Fibroblast of lung (primary cell): ENCODE measurements at regions not wholly inside any gene's neighbourhood (a gene's known extent, or its start where the extent isn't known, plus 50 kb on each side); places are given as distances from the start of the nearest gene placed in this dataset.

Experiments
- DNase-seq, 2 donors: peaks; one replicate each; pipeline versions ENCODE4 v3.0.0 to v3.0.0-alpha.2; 2010; ENCODE audit warnings: low read depth in 2 of 2
- H2AFZ ChIP-seq: 2 replicates; pipeline ENCODE4 v1.5.1; 2012; ENCODE audit warnings: low read length, control low read depth, inconsistent platforms
- H3K27ac ChIP-seq: 2 replicates; pipeline ENCODE4 v1.5.1; 2011; ENCODE audit warnings: low read length, control low read depth; ENCODE audit not compliant: insufficient read depth
- H3K27me3 ChIP-seq: 2 replicates; pipeline ENCODE4 v1.5.1; 2011; ENCODE audit warnings: mild to moderate bottlenecking, low read length; ENCODE audit not compliant: control insufficient read depth, insufficient read depth
- H3K36me3 ChIP-seq: 2 replicates; pipeline ENCODE4 v1.5.1; 2011; ENCODE audit warnings: low read length; ENCODE audit not compliant: control insufficient read depth, insufficient read depth
- H3K4me1 ChIP-seq: 2 replicates; pipeline ENCODE4 v1.5.1; 2011; ENCODE audit warnings: low read length; ENCODE audit not compliant: control insufficient read depth, insufficient read depth; ENCODE audit errors: extremely low read depth
- H3K4me2 ChIP-seq: 2 replicates; pipeline ENCODE4 v1.5.1; 2011; ENCODE audit warnings: low read length, control low read depth; ENCODE audit not compliant: insufficient read depth; ENCODE audit errors: extremely low read depth
- H3K4me3 ChIP-seq, 4 experiments: fragments of 200-600 bp in 1 of 4; sonication (generic) in 1 of 4; replicated peaks in 1 of 4; 2 replicates each; pipeline ENCODE4 v1.5.1; 2011 to 2016; ENCODE audit warnings: low read length in 4 of 4, low read depth in 3 of 4, mild to moderate bottlenecking in 3 of 4, control low read depth in 2 of 4, inconsistent platforms in 1 of 4, mixed read lengths in 1 of 4; ENCODE audit not compliant: insufficient read depth in 1 of 4; ENCODE audit errors: control extremely low read depth in 1 of 4
- H3K79me2 ChIP-seq: 2 replicates; pipeline ENCODE4 v1.5.1; 2012; ENCODE audit warnings: mild to moderate bottlenecking, low read length, inconsistent platforms; ENCODE audit not compliant: control insufficient read depth, insufficient read depth
- H3K9ac ChIP-seq: 2 replicates; pipeline ENCODE4 v1.5.1; 2011; ENCODE audit warnings: mild to moderate bottlenecking, low read length, control low read depth; ENCODE audit not compliant: insufficient read depth
- H3K9me3 ChIP-seq: 2 replicates; pipeline ENCODE4 v1.5.1; 2012; ENCODE audit warnings: low read depth, low read length; ENCODE audit not compliant: control insufficient read depth, insufficient read depth
- H4K20me1 ChIP-seq: 2 replicates; pipeline ENCODE4 v1.5.1; 2011; ENCODE audit warnings: low read length; ENCODE audit not compliant: control insufficient read depth, insufficient read depth; ENCODE audit errors: extremely low read depth
- EZH2 ChIP-seq: IDR thresholded peaks from 2 replicates; pipeline ENCODE4 v1.5.1; 2012; ENCODE audit warnings: low read length, control low read depth, mild to moderate bottlenecking; ENCODE audit errors: missing control alignments
- TF ChIP-seq, protein P1 (sequence below), 2 donors: IDR thresholded peaks in 1 of 2; conservative IDR thresholded peaks in 1 of 2; 1 replicate in 1 of 2; 2 replicates in 1 of 2; pipeline ENCODE4 v1.5.1; 2011 to 2012; ENCODE audit warnings: low read length in 2 of 2, control low read depth in 1 of 2, inconsistent platforms in 1 of 2, low read depth in 1 of 2, mild to moderate bottlenecking in 1 of 2

DNA sequence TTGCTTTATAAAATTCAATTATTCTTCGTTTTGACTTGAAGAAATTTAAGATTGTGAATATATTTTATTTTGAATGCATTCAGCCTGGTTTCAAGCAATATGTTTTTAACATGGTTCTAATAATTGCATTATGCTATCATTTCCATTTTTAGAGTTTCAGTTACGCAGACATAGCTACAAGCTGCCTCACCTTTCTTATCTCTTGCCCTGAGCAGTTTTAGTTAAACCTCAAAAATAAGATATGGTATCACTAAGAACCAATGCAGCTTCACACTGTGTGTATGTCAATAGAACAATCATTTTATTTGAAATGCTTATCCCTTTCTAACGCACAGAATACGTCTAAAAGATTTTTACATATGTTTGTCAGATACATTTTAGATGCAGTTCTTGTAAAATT is 632.6 kb upstream of the KCND2 start:
- no peak for DNase-seq
- no peak overlapping the region for H2AFZ ChIP-seq

DNA sequence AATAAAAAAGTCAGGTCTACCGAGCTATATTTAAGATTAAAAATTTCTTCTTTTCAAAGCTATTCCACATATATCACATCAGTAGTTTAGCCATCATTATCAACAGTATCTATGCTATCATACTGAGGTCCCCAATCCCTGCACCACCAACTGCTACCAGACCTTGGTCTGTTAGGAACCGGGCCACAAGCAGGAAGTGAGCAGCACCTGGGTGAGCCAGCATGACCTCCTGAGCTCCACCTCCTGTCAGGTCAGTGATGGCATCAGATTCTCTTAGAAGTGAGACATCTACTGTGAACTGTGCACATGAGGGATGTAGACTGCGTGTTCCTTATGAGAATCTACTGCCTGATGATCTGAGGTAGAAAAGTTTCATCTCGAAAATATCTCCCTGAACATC is 632.1 kb upstream of the KCND2 start:
- H4K20me1 ChIP-seq, result no peaks in the 10 kb centered on the region

More for the DNA sequence above, 632.6 kb upstream of the KCND2 start:
- Histone ChIP-seq H4K20me1 (no peaks in the 10 kb centered on the region), H3K9ac (no peak overlapping the region), H3K9me3 (no peaks in the 10 kb centered on the region), H3K36me3 (no peaks in the 10 kb centered on the region), H3K4me3 (no peak overlapping the region), H3K27ac (no peak overlapping the region), H3K79me2 (no peaks in the 10 kb centered on the region), H3K4me1 (no peaks in the 10 kb centered on the region), H3K4me2 (no peak overlapping the region), H3K27me3 (no peaks in the 10 kb centered on the region)
- TF ChIP-seq, protein P1, sequence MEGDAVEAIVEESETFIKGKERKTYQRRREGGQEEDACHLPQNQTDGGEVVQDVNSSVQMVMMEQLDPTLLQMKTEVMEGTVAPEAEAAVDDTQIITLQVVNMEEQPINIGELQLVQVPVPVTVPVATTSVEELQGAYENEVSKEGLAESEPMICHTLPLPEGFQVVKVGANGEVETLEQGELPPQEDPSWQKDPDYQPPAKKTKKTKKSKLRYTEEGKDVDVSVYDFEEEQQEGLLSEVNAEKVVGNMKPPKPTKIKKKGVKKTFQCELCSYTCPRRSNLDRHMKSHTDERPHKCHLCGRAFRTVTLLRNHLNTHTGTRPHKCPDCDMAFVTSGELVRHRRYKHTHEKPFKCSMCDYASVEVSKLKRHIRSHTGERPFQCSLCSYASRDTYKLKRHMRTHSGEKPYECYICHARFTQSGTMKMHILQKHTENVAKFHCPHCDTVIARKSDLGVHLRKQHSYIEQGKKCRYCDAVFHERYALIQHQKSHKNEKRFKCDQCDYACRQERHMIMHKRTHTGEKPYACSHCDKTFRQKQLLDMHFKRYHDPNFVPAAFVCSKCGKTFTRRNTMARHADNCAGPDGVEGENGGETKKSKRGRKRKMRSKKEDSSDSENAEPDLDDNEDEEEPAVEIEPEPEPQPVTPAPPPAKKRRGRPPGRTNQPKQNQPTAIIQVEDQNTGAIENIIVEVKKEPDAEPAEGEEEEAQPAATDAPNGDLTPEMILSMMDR (conservative IDR thresholded peaks at IDR 0.05 in 1 of 2, IDR thresholded peaks at IDR 0.05 in 1 of 2; ENCODE audit: low read depth in 1 of 2, low read length in 2 of 2), result no peak
- TF ChIP-seq EZH2, result no peak

DNA sequence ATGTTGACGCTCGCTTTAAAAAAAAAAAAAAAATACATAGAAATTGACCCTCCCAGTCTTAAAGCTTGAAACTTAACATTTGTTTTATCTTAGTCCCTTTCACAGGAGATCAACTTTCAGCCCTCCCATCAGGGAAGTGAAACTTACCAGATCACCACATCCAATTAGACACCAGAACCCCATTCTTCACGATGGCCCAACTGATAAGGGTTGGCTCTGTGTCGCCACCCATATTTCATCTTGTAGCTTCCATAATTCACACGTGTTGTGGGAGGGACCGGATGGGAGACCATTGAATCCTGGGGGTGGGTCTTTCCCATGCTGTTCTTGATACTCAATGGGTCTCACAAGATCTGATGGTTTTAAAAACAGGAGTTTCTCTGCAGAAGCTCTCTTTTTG is 629.4 kb upstream of the KCND2 start:
- no peak overlapping the region for H3K4me3 ChIP-seq
- no peak overlapping the region for H2AFZ ChIP-seq
- H3K4me1 ChIP-seq, result no peaks in the 10 kb centered on the region
- H3K27me3 ChIP-seq, result no peaks in the 10 kb centered on the region
- no peak overlapping the region for H3K27ac ChIP-seq
- TF ChIP-seq, protein P1 (conservative IDR thresholded peaks at IDR 0.05 in 1 of 2, IDR thresholded peaks at IDR 0.05 in 1 of 2; ENCODE audit: low read depth in 1 of 2, low read length in 2 of 2), result no peak
- no peak for TF ChIP-seq EZH2
- H3K79me2 ChIP-seq, result no peaks in the 10 kb centered on the region
- H4K20me1 ChIP-seq, result no peaks in the 10 kb centered on the region
- H3K9ac ChIP-seq, result no peak overlapping the region
- no peak for DNase-seq
- no peaks in the 10 kb centered on the region for H3K36me3 ChIP-seq
- H3K4me2 ChIP-seq, result no peak overlapping the region
- H3K9me3 ChIP-seq, result no peaks in the 10 kb centered on the region

More for the DNA sequence above, 632.1 kb upstream of the KCND2 start:
- Histone ChIP-seq H3K4me3 (no peak overlapping the region), H3K9me3 (no peaks in the 10 kb centered on the region), H3K27ac (no peak overlapping the region), H3K4me2 (no peak overlapping the region), H3K27me3 (no peaks in the 10 kb centered on the region), H3K4me1 (no peaks in the 10 kb centered on the region), H2AFZ (no peak overlapping the region), H3K9ac (no peak overlapping the region), H3K79me2 (no peaks in the 10 kb centered on the region), H3K36me3 (no peaks in the 10 kb centered on the region)
- TF ChIP-seq, protein P1 (conservative IDR thresholded peaks at IDR 0.05 in 1 of 2, IDR thresholded peaks at IDR 0.05 in 1 of 2; ENCODE audit: low read depth in 1 of 2, low read length in 2 of 2), result no peak
- no peak for TF ChIP-seq EZH2
- DNase-seq, result no peak
